ENCODE measurements at regions not wholly inside any gene's neighbourhood (a gene's known extent, or its start where the extent isn't known, plus 50 kb on each side); places are given as distances from the start of the nearest gene placed in this dataset.

GRCh38 chr21:18673789-18674188 is 270.2 kb upstream of the TMPRSS15 start:
- no peaks in the 10 kb centered on the region for H3K36me3 ChIP-seq (ENCODE audit: insufficient read depth, low read length)
- no peak overlapping the region for H3K27ac ChIP-seq (ENCODE audit: low read depth, low read length, poor library complexity, severe bottlenecking)
- no peaks in the 10 kb centered on the region for H3K79me2 ChIP-seq (ENCODE audit: insufficient read depth, low read depth, low read length)
- POLR2A ChIA-PET: no interaction called here
- H2AFZ ChIP-seq (ENCODE audit: low read length): no peak overlapping the region
- TF ChIP-seq CTCF (conservative IDR thresholded peaks at IDR 0.05; ENCODE audit: low read length) (no peak), EZH2phosphoT487 (IDR thresholded peaks at IDR 0.05; ENCODE audit: borderline replicate concordance, low read depth, low read length) (no peak)
- no TSS peak for BruUV-seq (replicated peaks)
- H3K9me3 ChIP-seq (ENCODE audit: low read length): no peaks in the 10 kb centered on the region
- no peak overlapping the region for H3K4me3 ChIP-seq (ENCODE audit: low read depth, low read length, poor library complexity, severe bottlenecking)
- DNase-seq (ENCODE audit: low spot score): no peak
- CTCF ChIA-PET (ENCODE audit: unreplicated experiment): no interaction called here
- intact Hi-C loops (cut with micrococcal nuclease; ENCODE audit: unreplicated experiment): no loop called here
- H3K9me2 ChIP-seq (ENCODE audit: insufficient read depth, low read length): no peaks in the 10 kb centered on the region
- H3K4me1 ChIP-seq (ENCODE audit: insufficient read depth, low read length, poor library complexity, severe bottlenecking): no peaks in the 10 kb centered on the region
- no peak overlapping the region for H3K4me2 ChIP-seq (ENCODE audit: low read length)
- no peaks in the 10 kb centered on the region for H4K20me1 ChIP-seq (ENCODE audit: insufficient read depth, low read length)

GRCh38 chr21:18677632-18678031 is 274.0 kb upstream of the TMPRSS15 start:
- CTCF ChIA-PET (ENCODE audit: unreplicated experiment): no interaction called here
- no peak for DNase-seq (ENCODE audit: low spot score)

GRCh38 chr21:18705971-18706370 is 302.4 kb upstream of the TMPRSS15 start:
- CTCF ChIA-PET (ENCODE audit: unreplicated experiment): no interaction called here
- POLR2A ChIA-PET: no interaction called here
- Histone ChIP-seq H3K4me3 (ENCODE audit: low read depth, low read length, poor library complexity, severe bottlenecking) (no peak overlapping the region), H3K79me2 (ENCODE audit: insufficient read depth, low read depth, low read length) (no peaks in the 10 kb centered on the region), H3K9me3 (ENCODE audit: low read length) (no peaks in the 10 kb centered on the region), H3K27ac (ENCODE audit: low read depth, low read length, poor library complexity, severe bottlenecking) (no peak overlapping the region), H3K9me2 (ENCODE audit: insufficient read depth, low read length) (no peaks in the 10 kb centered on the region), H3K36me3 (ENCODE audit: insufficient read depth, low read length) (no peaks in the 10 kb centered on the region), H4K20me1 (ENCODE audit: insufficient read depth, low read length) (no peaks in the 10 kb centered on the region), H3K4me1 (ENCODE audit: insufficient read depth, low read length, poor library complexity, severe bottlenecking) (no peaks in the 10 kb centered on the region), H3K4me2 (ENCODE audit: low read length) (no peak overlapping the region), H2AFZ (ENCODE audit: low read length) (no peak overlapping the region)
- intact Hi-C loops (cut with micrococcal nuclease; ENCODE audit: unreplicated experiment): no loop called here
- no peak for DNase-seq (ENCODE audit: low spot score)
- no peak for TF ChIP-seq EZH2phosphoT487 (IDR thresholded peaks at IDR 0.05; ENCODE audit: borderline replicate concordance, low read depth, low read length)
- TF ChIP-seq CTCF (conservative IDR thresholded peaks at IDR 0.05; ENCODE audit: low read length): no peak
- no TSS peak for BruUV-seq (replicated peaks)

More at GRCh38 chr21:18677632-18678031, 274.0 kb upstream of the TMPRSS15 start:
- Histone ChIP-seq H3K36me3 (ENCODE audit: insufficient read depth, low read length) (no peaks in the 10 kb centered on the region), H3K27ac (ENCODE audit: low read depth, low read length, poor library complexity, severe bottlenecking) (no peak overlapping the region), H3K9me2 (ENCODE audit: insufficient read depth, low read length) (no peaks in the 10 kb centered on the region), H3K4me2 (ENCODE audit: low read length) (no peak overlapping the region), H4K20me1 (ENCODE audit: insufficient read depth, low read length) (no peaks in the 10 kb centered on the region), H3K9me3 (ENCODE audit: low read length) (no peaks in the 10 kb centered on the region), H2AFZ (ENCODE audit: low read length) (no peak overlapping the region), H3K79me2 (ENCODE audit: insufficient read depth, low read depth, low read length) (no peaks in the 10 kb centered on the region), H3K4me3 (ENCODE audit: low read depth, low read length, poor library complexity, severe bottlenecking) (no peak overlapping the region), H3K4me1 (ENCODE audit: insufficient read depth, low read length, poor library complexity, severe bottlenecking) (no peaks in the 10 kb centered on the region)
- TF ChIP-seq CTCF (conservative IDR thresholded peaks at IDR 0.05; ENCODE audit: low read length) (no peak), EZH2phosphoT487 (IDR thresholded peaks at IDR 0.05; ENCODE audit: borderline replicate concordance, low read depth, low read length) (no peak)
- no TSS peak for BruUV-seq (replicated peaks)
- POLR2A ChIA-PET: no interaction called here
- intact Hi-C loops (cut with micrococcal nuclease; ENCODE audit: unreplicated experiment): no loop called here

All from OCI-LY7 (cell line).